Esophagus squamous epithelium (tissue), 5 donors: ENCODE measurements at regions not wholly inside any gene's neighbourhood (a gene's known extent, or its start where the extent isn't known, plus 50 kb on each side); places are given as distances from the start of the nearest gene placed in this dataset.

Source experiments
- DNase-seq: peaks from one replicate; lab custom pipeline; 2025; lab: John Stamatoyannopoulos, UW
- H3K27ac ChIP-seq, 4 donors: fragments of 200-600 bp; sonication (generic); one replicate each; pipeline ENCODE4 v1.5.1; 2016 to 2019; ENCODE audit warnings: mild to moderate bottlenecking in 1 of 4
- H3K27me3 ChIP-seq, 4 donors: fragments of 200-600 bp; sonication (generic); 1 replicate in 3 of 4; 2 replicates in 1 of 4; pipeline versions ENCODE4 v1.5.1 to v1.6.0; 2017 to 2021; ENCODE audit warnings: antibody characterized with exemption in 1 of 4
- H3K36me3 ChIP-seq, 3 donors: fragments of 200-600 bp; sonication (generic); one replicate each; pipeline ENCODE4 v1.5.1; 2016 to 2019
- H3K4me1 ChIP-seq, 3 donors: fragments of 200-600 bp; sonication (generic); one replicate each; pipeline ENCODE4 v1.5.1; 2017 to 2019
- H3K4me3 ChIP-seq, 4 donors: fragments of 200-600 bp; sonication (generic); 1 replicate in 3 of 4; 2 replicates in 1 of 4; pipeline ENCODE4 v1.5.1; 2016 to 2019; ENCODE audit warnings: mild to moderate bottlenecking in 2 of 4, moderate library complexity in 1 of 4
- H3K9me3 ChIP-seq, 3 donors: fragments of 200-600 bp; sonication (generic); one replicate each; pipeline ENCODE4 v1.5.1; 2016 to 2019
- CTCF ChIP-seq, 6 experiments: fragments of 450-650 bp in 4 of 6; fragments of 200-600 bp in 2 of 6; sonication (generic) in 2 of 6; IDR thresholded peaks; one replicate each; pipeline ENCODE4 v1.5.1; 2016 to 2019; ENCODE audit warnings: antibody characterized with exemption in 6 of 6, mild to moderate bottlenecking in 4 of 6, moderate library complexity in 4 of 6
- POLR2A ChIP-seq, 4 donors: fragments of 450-650 bp; IDR thresholded peaks; one replicate each; pipeline ENCODE4 v1.6.1; 2017; ENCODE audit warnings: antibody characterized with exemption in 4 of 4, mild to moderate bottlenecking in 4 of 4, moderate library complexity in 3 of 4
- WGBS, 2 donors: methylation state at CpG; one replicate each; pipeline ENCODE4 v1.1.5; 2018; 5-methylcytosine and 5-hydroxymethylcytosine counted together
- intact Hi-C: fragments of 100-400 bp; cut with DNase I; formaldehyde crosslinking; loops from one replicate; pipeline ENCODE4 v1.15.0; 2022
- donor health status: DM: yes; HTN: yes; CAD: no.

- H3K4me1 ChIP-seq: no peaks in the 10 kb centered on the region
- intact Hi-C loops: no loop called here
- no peaks in the 10 kb centered on the region for H3K27me3 ChIP-seq
- H3K9me3 ChIP-seq: no peaks in the 10 kb centered on the region
- H3K4me3 ChIP-seq: no peak overlapping the region
- WGBS, 2 donors: 59 to 82% methylated on average over 4 of the region's 4 CpGs
- H3K36me3 ChIP-seq: no peaks in the 10 kb centered on the region
- no peak overlapping the region for H3K27ac ChIP-seq
- TF ChIP-seq CTCF (IDR thresholded peaks at IDR 0.05): no peak
- no peak for TF ChIP-seq POLR2A (IDR thresholded peaks at IDR 0.05)
- DNase-seq: no peak
Observed at GRCh38 chr5:68886814-68887213, 207.0 kb upstream of the SLC30A5 start.

GRCh38 chr5:68891718-68892117 is 202.1 kb upstream of the SLC30A5 start:
- intact Hi-C loops: no loop called here
- Histone ChIP-seq H3K4me1 (no peaks in the 10 kb centered on the region), H3K4me3 (no peak overlapping the region), H3K27me3 (no peaks in the 10 kb centered on the region), H3K36me3 (no peaks in the 10 kb centered on the region), H3K27ac (no peak overlapping the region), H3K9me3 (no peaks in the 10 kb centered on the region)
- WGBS, 2 donors: 65 to 89% methylated on average over 2 of the region's 2 CpGs
- DNase-seq: no peak
- TF ChIP-seq CTCF (IDR thresholded peaks at IDR 0.05): no peak
- TF ChIP-seq POLR2A (IDR thresholded peaks at IDR 0.05): no peak

GRCh38 chr5:68894673-68895072 is 199.1 kb upstream of the SLC30A5 start:
- 56 to 63% methylated on average over 3 of the region's 3 CpGs for WGBS, 2 donors
- Histone ChIP-seq H3K4me1 (no peaks in the 10 kb centered on the region), H3K27ac (no peak overlapping the region), H3K9me3 (no peaks in the 10 kb centered on the region), H3K27me3 (no peaks in the 10 kb centered on the region), H3K36me3 (no peaks in the 10 kb centered on the region), H3K4me3 (no peak overlapping the region)
- intact Hi-C loops: no loop called here
- no peak for DNase-seq
- TF ChIP-seq CTCF (IDR thresholded peaks at IDR 0.05) (no peak), POLR2A (IDR thresholded peaks at IDR 0.05) (no peak)

GRCh38 chr5:68898951-68899471 is 194.8 kb upstream of the SLC30A5 start:
- intact Hi-C loops: no loop called here
- 37 to 56% methylated on average over 4 of the region's 4 CpGs for WGBS, 2 donors

More at GRCh38 chr5:68898951-68899471, 194.8 kb upstream of the SLC30A5 start:
- H3K4me1 ChIP-seq: no peaks in the 10 kb centered on the region
- no peak overlapping the region for H3K27ac ChIP-seq
- no peak overlapping the region for H3K4me3 ChIP-seq
- no peaks in the 10 kb centered on the region for H3K9me3 ChIP-seq
- H3K27me3 ChIP-seq: no peaks in the 10 kb centered on the region
- no peak for DNase-seq
- H3K36me3 ChIP-seq: no peaks in the 10 kb centered on the region
- TF ChIP-seq CTCF (IDR thresholded peaks at IDR 0.05) (no peak), POLR2A (IDR thresholded peaks at IDR 0.05) (no peak)
